Bronchial epithelial cell (primary cell): ENCODE measurements at regions not wholly inside any gene's neighbourhood (a gene's known extent, or its start where the extent isn't known, plus 50 kb on each side); places are given as distances from the start of the nearest gene placed in this dataset.
A peak's percentile ranks its signal among the peaks of the same experiment; 100 is the strongest.

Experiments
- DNase-seq: peaks from one replicate; pipeline ENCODE4 v3.0.0-alpha.2; 2010; ENCODE audit warnings: low read depth
- FAIRE-seq: peaks from 2 replicates; lab custom pipeline; 2011; peaks lifted over from hg19 to GRCh38; lab: Jason Lieb, UNC
- H3K27me3 ChIP-seq: 2 replicates; pipeline ENCODE4 v1.5.1; 2011; ENCODE audit warnings: low read length; ENCODE audit not compliant: control insufficient read depth, insufficient read depth
- H3K36me3 ChIP-seq: 2 replicates; pipeline ENCODE4 v1.5.1; 2011; ENCODE audit warnings: low read length; ENCODE audit not compliant: control insufficient read depth, insufficient read depth
- H3K4me3 ChIP-seq: 2 replicates; pipeline ENCODE4 v1.5.1; 2011; ENCODE audit warnings: mild to moderate bottlenecking, low read depth, low read length, control low read depth
- TF ChIP-seq, protein P1 (sequence below): IDR thresholded peaks from 2 replicates; pipeline ENCODE4 v1.5.1; 2011; ENCODE audit warnings: mild to moderate bottlenecking, moderate library complexity, low read length, control low read depth, inconsistent platforms; ENCODE audit not compliant: insufficient read depth, severe bottlenecking

DNA sequence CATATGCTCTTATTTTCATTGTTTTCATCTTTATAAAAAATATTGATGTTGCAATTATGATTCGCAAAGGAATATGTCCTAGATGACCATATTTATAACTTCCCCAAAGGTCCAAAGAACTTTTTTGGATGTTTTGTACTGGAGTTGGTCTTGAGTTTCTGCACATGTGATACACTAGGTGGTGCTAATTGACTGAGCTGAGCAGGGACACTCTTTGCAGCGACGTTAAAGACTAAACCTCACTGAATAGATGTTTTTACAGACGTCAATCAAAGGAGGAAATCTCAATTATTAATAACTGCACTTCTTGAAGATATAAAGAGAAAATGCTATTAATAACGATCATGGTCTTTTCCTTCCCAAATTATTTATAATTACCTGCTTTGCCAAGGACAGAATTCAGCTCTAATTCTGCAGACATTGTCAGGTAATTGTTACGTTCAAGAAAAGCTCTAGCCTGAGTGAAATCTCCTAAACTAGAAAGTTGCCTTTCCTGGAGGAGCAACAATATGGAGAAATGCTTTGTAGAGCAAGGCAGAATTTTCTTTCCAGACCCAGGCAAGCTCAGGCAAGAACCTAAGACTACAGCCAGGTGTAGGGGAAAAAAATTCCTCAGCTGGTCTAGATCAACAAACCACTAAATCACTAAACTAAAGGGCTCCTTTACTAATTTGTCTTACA is 119.3 kb upstream of the RBBP8 start:
- no peak for FAIRE-seq
- DNase-seq: peak; percentile 63
- TF ChIP-seq, protein P1, sequence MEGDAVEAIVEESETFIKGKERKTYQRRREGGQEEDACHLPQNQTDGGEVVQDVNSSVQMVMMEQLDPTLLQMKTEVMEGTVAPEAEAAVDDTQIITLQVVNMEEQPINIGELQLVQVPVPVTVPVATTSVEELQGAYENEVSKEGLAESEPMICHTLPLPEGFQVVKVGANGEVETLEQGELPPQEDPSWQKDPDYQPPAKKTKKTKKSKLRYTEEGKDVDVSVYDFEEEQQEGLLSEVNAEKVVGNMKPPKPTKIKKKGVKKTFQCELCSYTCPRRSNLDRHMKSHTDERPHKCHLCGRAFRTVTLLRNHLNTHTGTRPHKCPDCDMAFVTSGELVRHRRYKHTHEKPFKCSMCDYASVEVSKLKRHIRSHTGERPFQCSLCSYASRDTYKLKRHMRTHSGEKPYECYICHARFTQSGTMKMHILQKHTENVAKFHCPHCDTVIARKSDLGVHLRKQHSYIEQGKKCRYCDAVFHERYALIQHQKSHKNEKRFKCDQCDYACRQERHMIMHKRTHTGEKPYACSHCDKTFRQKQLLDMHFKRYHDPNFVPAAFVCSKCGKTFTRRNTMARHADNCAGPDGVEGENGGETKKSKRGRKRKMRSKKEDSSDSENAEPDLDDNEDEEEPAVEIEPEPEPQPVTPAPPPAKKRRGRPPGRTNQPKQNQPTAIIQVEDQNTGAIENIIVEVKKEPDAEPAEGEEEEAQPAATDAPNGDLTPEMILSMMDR: peak; percentile 59
- Histone ChIP-seq H3K4me3 (no peak overlapping the region), H3K27me3 (no peaks in the 10 kb centered on the region), H3K36me3 (no peaks in the 10 kb centered on the region)

DNA sequence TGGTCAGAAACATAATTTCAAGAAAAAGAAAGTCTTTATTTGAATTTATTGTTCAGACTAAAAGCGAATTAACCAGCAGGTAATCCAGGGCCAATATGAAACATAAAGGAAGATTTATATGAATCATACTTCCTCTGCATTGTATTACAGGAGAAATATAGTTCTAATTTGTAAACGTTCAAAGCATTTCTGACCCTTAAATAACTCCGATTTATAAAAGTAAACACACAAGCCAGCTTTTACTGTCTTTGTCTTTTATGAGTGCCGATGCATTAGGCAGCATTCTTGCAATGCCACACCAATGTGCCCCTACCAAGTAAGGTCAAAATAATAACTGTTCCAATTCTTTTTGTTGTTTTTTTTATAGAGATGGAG is 118.8 kb upstream of the RBBP8 start:
- TF ChIP-seq, protein P1: no peak
- Histone ChIP-seq H3K27me3 (no peaks in the 10 kb centered on the region), H3K36me3 (no peaks in the 10 kb centered on the region), H3K4me3 (no peak overlapping the region)
- no peak for FAIRE-seq
- peak; percentile 53 for DNase-seq

DNA sequence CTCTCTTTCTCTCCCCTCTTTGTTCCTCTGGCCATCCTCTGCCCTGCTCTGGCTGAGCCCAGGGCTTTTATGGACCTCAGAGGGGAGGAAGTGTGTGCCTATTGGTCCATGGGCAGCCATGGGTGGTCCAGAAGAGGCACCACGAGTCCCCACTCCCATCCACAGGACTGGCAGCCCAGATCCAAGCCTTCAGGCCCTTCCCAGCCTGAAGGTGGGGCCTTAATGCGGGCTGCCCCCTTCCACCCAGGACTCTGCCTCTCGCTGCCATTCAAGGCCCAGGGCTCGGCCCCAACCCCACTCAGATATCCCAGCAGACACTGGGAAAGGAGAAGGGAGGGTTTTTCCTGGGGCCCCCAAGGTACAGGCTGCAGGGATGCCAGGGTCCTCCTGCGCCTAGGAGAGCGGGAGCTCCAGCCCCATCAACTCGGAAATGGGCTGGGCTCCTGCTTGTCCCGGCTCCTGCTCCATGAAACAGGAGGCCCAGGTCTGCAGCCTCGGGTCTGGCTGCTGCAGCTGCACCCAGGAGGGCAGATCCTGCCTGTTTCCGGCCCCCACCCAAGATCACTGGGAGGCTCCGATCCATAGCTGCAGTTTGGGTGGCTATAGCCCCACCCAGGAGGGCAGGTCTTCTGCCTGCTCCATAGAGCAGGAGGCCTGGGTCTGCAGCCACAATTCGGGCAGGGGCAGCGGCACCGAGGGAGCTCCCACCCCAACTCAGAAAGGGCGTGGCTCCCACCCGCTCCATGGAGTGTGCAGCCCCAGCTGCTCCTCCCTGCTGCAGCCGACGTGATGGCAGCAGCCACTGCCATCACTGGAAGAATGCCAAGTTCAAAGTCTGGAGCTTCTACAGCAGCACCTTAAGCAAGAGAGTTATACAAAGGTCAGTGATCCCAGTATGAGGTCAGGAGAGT is 116.6 kb upstream of the RBBP8 start:
- no peak for FAIRE-seq
- no peaks in the 10 kb centered on the region for H3K27me3 ChIP-seq
- H3K4me3 ChIP-seq: no peak overlapping the region
- no peak for DNase-seq
- H3K36me3 ChIP-seq: no peaks in the 10 kb centered on the region
- TF ChIP-seq, protein P1: no peak

DNA sequence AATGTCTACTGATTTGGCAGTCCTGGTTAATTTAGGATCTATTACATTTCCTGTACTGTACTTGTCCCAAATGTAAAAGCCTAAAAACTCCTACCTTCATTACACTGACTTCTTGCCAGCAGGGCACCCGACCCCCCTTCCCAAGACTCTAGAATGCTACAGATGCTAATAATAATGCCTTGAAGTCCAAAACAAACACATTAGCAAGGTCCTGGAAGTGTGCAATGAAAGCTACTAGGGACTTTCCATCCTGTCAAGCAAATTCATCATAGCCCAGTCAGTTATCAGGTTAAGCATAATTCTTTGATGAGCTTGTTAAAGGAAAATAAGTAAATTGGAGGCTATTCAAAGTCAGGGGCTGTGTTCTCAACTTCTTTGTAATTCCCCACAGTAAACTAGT is 115.3 kb upstream of the RBBP8 start:
- Histone ChIP-seq H3K36me3 (no peaks in the 10 kb centered on the region), H3K4me3 (no peak overlapping the region), H3K27me3 (no peaks in the 10 kb centered on the region)
- TF ChIP-seq, protein P1: no peak
- DNase-seq (peak; percentile 63), FAIRE-seq (no peak)

DNA sequence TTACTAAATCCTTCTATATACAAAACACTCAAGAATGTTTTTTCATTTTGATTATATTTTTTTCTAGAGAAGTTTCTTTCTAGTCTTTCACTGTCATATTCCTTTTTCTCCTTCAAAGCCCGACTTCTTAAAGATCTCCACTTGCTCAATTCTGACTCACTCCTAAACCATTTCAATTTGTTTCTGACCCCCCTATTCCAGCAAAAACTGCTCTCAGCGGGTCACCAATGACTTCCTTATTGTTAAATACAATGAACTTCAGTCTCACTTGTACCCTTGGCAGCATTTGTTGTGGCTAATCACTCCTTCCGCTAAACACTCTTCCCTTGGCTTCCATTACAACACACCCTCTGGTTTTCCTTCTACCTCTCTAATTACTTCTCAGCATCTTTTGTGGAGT is 111.1 kb upstream of the RBBP8 start:
- Histone ChIP-seq H3K27me3 (no peaks in the 10 kb centered on the region), H3K36me3 (no peaks in the 10 kb centered on the region), H3K4me3 (no peak overlapping the region)
- TF ChIP-seq, protein P1: no peak
- DNase-seq (peak; percentile 69), FAIRE-seq (no peak)
